ENCODE measurements at regions not wholly inside any gene's neighbourhood (a gene's known extent, or its start where the extent isn't known, plus 50 kb on each side); places are given as distances from the start of the nearest gene placed in this dataset.
"Not testable (repeated sequence)": the region's sequence is repeated elsewhere in the genome, so short reads cannot be mapped to it uniquely, and the experiment has no call there.

DNA sequence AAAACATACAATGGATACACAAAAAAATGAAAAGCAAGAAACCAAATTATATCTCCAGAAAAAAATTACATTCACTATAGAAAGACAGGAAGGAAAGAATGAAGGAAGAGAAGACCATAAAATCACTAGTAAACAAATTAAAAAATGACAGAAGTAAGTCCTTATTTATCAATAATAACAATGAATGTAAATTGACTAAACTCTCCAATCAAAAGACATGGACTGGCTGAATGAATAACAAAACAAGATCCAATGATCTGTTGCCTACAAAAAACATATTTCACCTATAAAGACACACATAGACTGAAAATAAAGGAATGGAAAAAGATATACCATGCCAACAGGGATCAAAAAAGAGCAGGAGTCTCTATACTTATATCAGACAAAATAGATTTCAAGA lies 203.2 kb upstream of the F9 start:
- no peaks in the 10 kb centered on the region for H3K4me1 ChIP-seq (ENCODE audit: insufficient read depth, low read length)

DNA sequence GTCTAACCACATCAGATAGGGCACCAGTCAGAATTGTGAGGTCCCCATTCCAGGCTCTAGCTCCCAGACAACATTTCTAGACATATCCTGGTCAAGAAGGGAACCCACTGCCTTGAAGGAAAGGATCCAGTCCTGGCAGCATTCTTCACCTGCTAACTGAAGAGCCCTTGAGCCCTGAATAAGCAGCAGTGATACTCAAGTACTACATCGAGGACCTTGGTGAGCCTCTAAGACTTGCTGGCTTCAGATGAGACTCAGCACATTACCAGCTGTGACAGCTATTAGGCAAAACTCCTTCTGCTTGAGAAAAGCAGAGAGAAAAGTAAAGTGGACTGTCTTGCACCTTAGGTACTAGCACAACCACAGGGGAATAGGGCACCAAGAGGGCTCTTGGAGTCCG lies 205.8 kb upstream of the F9 start:
- H3K9me3 ChIP-seq (ENCODE audit: control insufficient read depth, insufficient read depth, low read length): peaks cover 2% of the 10 kb centered on the region
- H3K9ac ChIP-seq (ENCODE audit: low read depth, low read length): no peak overlapping the region
- no peaks in the 10 kb centered on the region for H3K4me1 ChIP-seq (ENCODE audit: insufficient read depth, low read length)
- no peaks in the 10 kb centered on the region for H3K36me3 ChIP-seq (ENCODE audit: insufficient read depth, low read length)

More for the DNA sequence above, 203.2 kb upstream of the F9 start:
- Histone ChIP-seq H3K9me3 (ENCODE audit: control insufficient read depth, insufficient read depth, low read length) (peaks cover 2% of the 10 kb centered on the region), H3K9ac (ENCODE audit: low read depth, low read length) (no peak overlapping the region), H3K36me3 (ENCODE audit: insufficient read depth, low read length) (no peaks in the 10 kb centered on the region)

DNA sequence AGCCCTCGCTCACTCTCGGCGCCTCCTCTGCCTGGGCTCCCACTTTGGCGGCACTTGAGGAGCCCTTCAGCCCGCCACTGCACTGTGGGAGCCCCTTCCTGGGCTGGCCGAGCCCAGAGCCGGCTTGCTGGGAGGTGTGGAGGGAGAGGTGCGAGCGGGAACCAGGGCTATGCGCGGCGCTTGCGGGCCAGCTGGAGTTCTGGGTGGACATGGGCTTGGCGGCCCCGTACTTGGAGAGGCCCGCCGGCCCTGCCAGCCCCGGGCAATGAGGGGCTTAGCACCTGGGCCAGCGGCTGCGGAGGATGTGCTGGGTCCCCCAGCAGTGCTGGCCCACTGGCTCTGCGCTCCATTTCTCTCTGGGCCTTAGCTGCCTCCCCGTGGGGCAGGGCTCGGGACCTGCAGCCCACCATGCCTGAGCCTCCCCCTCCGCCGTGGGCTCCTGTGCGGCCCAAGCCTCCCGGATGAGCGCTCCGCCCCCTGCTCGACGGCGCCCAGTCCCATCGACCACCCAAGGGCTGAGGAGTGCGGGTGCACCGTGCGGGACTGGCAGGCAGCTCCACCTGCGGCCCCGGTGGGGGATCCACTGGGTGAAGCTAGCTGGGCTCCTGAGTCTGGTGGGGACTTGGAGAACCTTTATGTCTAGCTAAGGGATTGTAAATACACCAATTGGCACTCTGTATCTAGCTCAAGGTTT lies 209.7 kb upstream of the F9 start:
- H3K9me3 ChIP-seq (ENCODE audit: control insufficient read depth, insufficient read depth, low read length); H3K9ac ChIP-seq (ENCODE audit: low read depth, low read length); H3K4me1 ChIP-seq (ENCODE audit: insufficient read depth, low read length); H3K36me3 ChIP-seq (ENCODE audit: insufficient read depth, low read length): not testable (repeated sequence)

DNA sequence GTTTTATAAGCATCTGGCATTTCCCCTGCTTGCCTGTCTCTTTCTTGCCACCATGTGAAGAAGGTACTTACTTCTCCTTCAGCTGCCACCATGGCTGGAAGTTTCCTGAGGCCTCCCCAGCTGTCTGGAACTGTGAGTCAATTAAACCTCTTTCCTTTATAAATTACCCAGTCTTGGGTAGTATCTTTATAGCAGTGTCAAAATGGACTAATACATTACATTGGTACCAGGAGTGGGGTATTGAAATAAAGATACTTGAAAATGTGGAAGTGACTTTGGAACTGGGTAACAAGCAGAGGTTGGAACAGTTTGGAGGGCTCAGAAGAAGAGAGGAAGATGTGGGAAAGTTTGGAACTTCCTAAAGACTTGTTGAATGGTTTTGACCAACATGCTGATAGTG lies 223.9 kb upstream of the F9 start:
- H3K36me3 ChIP-seq (ENCODE audit: insufficient read depth, low read length); H3K9ac ChIP-seq (ENCODE audit: low read depth, low read length); H3K4me1 ChIP-seq (ENCODE audit: insufficient read depth, low read length); H3K9me3 ChIP-seq (ENCODE audit: control insufficient read depth, insufficient read depth, low read length): not testable (repeated sequence)

DNA sequence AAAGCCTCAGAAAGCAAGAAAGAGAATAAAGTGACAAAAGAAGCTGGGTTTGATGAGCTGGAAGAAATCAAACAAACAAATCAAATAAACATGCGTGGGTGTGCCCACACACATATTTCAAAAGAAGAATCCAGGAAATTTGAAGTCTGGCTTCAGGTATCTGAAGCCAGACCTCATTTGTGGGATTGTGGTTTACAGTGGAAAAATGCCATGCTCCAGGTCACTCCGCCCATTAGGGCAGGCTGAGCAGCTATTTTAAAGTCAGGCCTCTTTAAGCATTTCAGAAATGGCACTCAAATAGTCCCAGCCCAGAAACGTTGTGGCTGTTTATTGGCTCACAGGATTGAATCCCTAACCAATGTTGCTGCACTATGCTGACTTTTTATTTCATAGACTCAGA lies 226.1 kb upstream of the F9 start:
- Histone ChIP-seq H3K36me3 (ENCODE audit: insufficient read depth, low read length) (no peaks in the 10 kb centered on the region), H3K9ac (ENCODE audit: low read depth, low read length) (no peak overlapping the region)

DNA sequence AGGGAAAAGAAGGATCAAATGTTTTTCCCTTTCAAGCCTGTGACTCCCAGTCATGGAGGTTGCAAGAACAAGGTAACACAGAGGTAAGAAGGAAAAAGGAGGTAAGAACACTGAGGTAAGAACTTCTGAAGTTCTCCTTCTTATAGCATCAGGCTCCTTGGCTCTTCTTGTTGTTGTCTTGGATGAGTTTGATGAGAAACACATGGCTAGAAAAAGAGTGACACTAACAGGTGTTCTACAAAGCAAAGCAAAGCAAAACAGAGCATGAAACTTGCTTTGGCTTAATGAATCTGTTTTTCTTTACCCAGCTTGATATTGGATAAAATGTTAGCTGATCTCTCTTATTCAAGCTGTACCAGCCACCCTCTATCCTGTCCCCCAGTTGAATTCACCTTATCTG lies 231.2 kb upstream of the F9 start:
- Histone ChIP-seq H3K9me3 (ENCODE audit: control insufficient read depth, insufficient read depth, low read length) (no peaks in the 10 kb centered on the region), H3K4me1 (ENCODE audit: insufficient read depth, low read length) (no peaks in the 10 kb centered on the region; the same call in 1 of the 2 replicates), H3K9ac (ENCODE audit: low read depth, low read length) (no peak overlapping the region), H3K36me3 (ENCODE audit: insufficient read depth, low read length) (no peaks in the 10 kb centered on the region)

More for the DNA sequence above, 226.1 kb upstream of the F9 start:
- peaks cover 9% of the 10 kb centered on the region for H3K9me3 ChIP-seq (ENCODE audit: control insufficient read depth, insufficient read depth, low read length)
- H3K4me1 ChIP-seq (ENCODE audit: insufficient read depth, low read length): no peaks in the 10 kb centered on the region; the same call in 1 of the 2 replicates

DNA sequence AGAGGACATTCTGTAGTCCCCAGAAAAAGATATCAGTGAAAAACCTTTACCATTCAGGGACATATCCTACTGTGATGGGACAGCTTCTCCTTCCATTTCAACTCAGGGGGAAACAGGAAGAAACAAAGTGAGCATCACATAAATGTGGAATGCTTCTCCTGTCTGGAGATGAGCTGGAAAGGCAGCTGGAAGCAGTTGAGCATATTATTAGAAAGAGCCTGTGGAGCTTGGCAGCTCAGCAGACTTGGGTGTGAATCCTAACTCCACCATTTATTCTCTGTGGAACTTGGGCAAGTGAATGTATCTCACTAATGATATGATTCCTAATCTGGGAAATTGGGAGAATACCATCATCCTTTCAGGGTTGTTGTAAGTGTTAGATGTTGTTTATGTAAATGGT lies 232.1 kb upstream of the F9 start:
- Histone ChIP-seq H3K36me3 (ENCODE audit: insufficient read depth, low read length) (no peaks in the 10 kb centered on the region), H3K9me3 (ENCODE audit: control insufficient read depth, insufficient read depth, low read length) (no peaks in the 10 kb centered on the region), H3K9ac (ENCODE audit: low read depth, low read length) (no peak overlapping the region), H3K4me1 (ENCODE audit: insufficient read depth, low read length) (no peaks in the 10 kb centered on the region; the same call in 1 of the 2 replicates)

DNA sequence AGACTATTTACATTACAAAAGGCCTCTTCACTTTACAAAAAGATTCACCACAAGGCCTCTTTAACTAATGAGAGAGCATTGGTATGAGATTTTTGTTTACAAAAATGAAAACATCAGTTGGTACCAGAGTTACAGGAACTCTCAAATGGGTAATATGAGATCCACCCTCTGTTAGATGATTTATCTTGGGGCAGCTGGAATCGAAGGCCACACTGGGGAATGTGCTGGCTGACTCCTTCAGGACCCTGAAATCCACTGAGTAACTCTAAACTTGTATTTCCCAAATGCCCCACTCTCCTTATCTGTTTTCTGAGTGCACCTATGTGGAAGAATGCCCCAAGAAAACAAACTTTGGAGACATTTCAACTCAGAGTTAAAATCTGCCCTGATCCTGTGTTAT lies 232.9 kb upstream of the F9 start:
- H3K36me3 ChIP-seq (ENCODE audit: insufficient read depth, low read length): no peaks in the 10 kb centered on the region
- H3K9me3 ChIP-seq (ENCODE audit: control insufficient read depth, insufficient read depth, low read length): no peaks in the 10 kb centered on the region
- no peak overlapping the region for H3K9ac ChIP-seq (ENCODE audit: low read depth, low read length)
- H3K4me1 ChIP-seq (ENCODE audit: insufficient read depth, low read length): no peaks in the 10 kb centered on the region; the same call in 1 of the 2 replicates

DNA sequence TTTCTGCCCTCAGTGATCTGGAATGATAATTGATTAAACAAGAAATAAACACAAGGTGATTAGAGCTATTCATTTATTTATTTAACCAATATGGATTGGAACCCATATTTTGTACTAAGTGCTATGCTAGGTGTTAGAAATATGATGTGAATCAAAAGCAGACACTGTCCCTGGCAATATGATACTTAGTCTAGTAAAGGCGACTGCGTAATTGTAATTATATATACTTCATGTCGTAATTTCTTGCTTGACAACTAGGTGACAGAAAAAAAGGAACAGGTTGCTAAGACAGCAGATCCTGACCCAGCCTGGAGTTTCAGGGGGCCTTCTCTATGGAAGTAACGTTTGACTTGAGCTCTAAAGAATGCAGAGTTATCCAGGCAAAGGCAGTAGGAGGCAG lies 236.5 kb upstream of the F9 start:
- Histone ChIP-seq H3K36me3 (ENCODE audit: insufficient read depth, low read length) (no peaks in the 10 kb centered on the region), H3K9me3 (ENCODE audit: control insufficient read depth, insufficient read depth, low read length) (no peaks in the 10 kb centered on the region), H3K4me1 (ENCODE audit: insufficient read depth, low read length) (peaks cover 4% of the 10 kb centered on the region; the same call in 1 of the 2 replicates), H3K9ac (ENCODE audit: low read depth, low read length) (no peak overlapping the region)

DNA sequence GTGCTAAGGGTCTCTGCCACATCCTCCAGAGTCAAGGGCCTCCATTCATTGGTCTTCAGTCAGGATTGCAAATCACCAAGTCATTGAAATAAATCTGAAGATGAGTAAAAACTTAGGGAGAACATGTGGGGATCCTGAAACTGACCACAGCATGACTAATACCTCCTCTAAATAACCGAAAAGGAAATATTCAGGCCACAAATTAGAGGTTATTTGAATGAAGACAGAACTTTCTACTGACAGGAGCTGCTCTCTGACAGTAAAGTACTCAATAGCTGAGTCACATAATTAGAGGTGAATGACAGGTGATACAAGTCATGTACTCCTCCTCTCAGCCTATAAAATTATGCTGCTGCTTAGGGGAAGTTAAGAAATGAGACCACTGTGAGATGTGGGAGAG lies 240.2 kb upstream of the F9 start:
- Histone ChIP-seq H3K9ac (ENCODE audit: low read depth, low read length) (no peak overlapping the region), H3K9me3 (ENCODE audit: control insufficient read depth, insufficient read depth, low read length) (no peaks in the 10 kb centered on the region), H3K4me1 (ENCODE audit: insufficient read depth, low read length) (peaks cover 4% of the 10 kb centered on the region; the same call in 1 of the 2 replicates), H3K36me3 (ENCODE audit: insufficient read depth, low read length) (no peaks in the 10 kb centered on the region; the same call in 1 of the 2 replicates)

DNA sequence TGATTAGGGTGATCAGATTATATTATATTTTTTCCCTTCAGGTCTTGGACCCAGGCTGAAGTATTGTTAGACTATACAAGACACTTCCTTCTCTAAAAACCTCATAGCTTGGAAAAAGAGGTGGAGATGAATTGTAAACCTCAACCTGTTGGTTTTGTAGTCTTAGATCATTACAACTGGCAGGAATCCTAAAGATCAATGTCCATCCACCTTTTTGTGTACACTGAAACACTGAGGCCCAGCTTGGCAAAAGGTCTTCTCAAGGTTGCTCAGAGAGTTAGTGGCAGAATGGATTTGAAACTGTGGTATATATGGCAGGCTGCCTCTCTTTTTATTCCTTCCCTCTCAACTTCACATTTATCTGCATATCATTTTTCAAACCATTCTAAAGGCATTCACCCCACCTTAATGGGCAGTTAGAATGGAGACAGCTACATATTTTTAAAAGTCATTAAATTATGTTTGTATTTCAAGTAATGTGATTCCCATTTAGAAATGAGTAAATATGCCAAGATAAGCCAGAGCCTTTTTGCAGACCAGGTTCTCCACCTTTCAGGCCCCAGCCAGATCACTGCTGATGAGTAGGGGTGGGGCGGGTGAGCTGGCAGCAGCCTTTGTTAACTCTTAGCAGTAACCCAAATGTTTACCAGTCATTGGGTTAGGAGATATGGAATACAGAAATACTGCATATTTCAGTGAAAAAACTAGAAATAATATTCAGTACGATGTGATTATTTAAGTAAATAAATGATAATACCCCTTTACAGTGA lies 243.2 kb upstream of the F9 start:
- no peaks in the 10 kb centered on the region for H3K9me3 ChIP-seq (ENCODE audit: control insufficient read depth, insufficient read depth, low read length)
- peaks cover 4% of the 10 kb centered on the region; the same call in 1 of the 2 replicates for H3K4me1 ChIP-seq (ENCODE audit: insufficient read depth, low read length)
- H3K36me3 ChIP-seq (ENCODE audit: insufficient read depth, low read length): no peaks in the 10 kb centered on the region; the same call in 1 of the 2 replicates
- no peak overlapping the region for H3K9ac ChIP-seq (ENCODE audit: low read depth, low read length)

DNA sequence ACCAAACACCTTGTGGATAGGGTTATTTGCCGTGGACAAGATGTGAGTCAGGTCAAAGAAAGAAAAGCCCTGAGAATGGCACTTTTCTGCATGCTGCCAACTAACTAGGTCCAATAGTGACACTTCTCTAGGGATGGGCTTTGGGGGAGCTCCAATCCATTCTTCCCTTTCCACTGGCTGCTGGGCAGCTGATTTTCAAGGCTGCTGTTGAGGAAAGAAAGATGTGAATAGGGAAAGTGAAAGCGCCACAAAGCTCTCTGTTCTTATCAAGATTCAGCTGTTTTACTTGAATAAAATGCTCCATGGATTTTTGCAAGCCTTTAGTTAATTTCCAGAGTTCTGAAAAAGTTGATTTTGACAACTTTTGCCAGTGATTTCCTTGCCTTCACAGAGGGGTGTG lies 244.2 kb upstream of the F9 start:
- Histone ChIP-seq H3K4me1 (ENCODE audit: insufficient read depth, low read length) (no peaks in the 10 kb centered on the region), H3K9ac (ENCODE audit: low read depth, low read length) (no peak overlapping the region), H3K36me3 (ENCODE audit: insufficient read depth, low read length) (no peaks in the 10 kb centered on the region; the same call in 1 of the 2 replicates), H3K9me3 (ENCODE audit: control insufficient read depth, insufficient read depth, low read length) (no peaks in the 10 kb centered on the region)

DNA sequence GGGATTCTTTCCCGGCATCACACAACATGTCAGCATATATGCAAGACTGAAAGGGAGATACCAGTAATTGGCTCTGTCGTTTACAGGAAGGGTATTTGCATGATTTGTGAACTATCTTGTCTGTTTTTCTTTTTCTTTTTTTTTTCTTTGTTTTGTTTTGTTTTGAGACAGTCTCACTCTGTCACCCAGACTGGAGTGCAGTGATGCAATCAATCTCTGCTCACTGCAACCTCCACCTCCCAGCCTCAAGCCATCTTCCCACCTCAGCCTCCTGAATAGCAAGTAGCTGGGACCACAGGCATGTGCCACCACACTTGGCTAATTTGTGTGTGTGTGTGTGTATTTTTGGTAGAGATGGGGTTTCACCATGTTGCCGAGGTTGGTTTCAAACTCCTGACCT lies 262.7 kb upstream of the F9 start:
- Histone ChIP-seq H3K9me3 (ENCODE audit: control insufficient read depth, insufficient read depth, low read length) (no peaks in the 10 kb centered on the region), H3K9ac (ENCODE audit: low read depth, low read length) (no peak overlapping the region), H3K4me1 (ENCODE audit: insufficient read depth, low read length) (peaks cover 4% of the 10 kb centered on the region; the same call in 1 of the 2 replicates), H3K36me3 (ENCODE audit: insufficient read depth, low read length) (no peaks in the 10 kb centered on the region)

DNA sequence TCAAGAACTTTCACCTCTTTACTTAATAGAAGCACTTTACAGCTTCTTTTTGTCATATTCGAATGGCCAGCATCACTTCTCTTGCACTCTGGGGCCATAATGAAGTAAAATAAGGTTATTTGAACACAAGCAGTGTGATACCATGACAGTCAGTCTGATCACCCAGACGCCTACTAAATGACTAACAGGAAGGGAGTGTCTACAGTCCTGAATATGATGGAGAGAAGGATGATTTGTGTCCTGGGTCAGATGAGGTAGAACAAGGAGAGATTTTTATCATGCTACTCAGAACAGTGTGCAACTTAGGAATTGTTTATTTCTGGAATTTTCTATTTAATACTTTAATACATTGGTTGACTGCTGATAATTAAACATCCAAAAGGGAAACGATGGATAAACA lies 284.2 kb upstream of the F9 start:
- H3K36me3 ChIP-seq (ENCODE audit: insufficient read depth, low read length): no peaks in the 10 kb centered on the region
- H3K4me1 ChIP-seq (ENCODE audit: insufficient read depth, low read length): no peaks in the 10 kb centered on the region
- H3K9ac ChIP-seq (ENCODE audit: low read depth, low read length): no peak overlapping the region
- no peaks in the 10 kb centered on the region for H3K9me3 ChIP-seq (ENCODE audit: control insufficient read depth, insufficient read depth, low read length)

DNA sequence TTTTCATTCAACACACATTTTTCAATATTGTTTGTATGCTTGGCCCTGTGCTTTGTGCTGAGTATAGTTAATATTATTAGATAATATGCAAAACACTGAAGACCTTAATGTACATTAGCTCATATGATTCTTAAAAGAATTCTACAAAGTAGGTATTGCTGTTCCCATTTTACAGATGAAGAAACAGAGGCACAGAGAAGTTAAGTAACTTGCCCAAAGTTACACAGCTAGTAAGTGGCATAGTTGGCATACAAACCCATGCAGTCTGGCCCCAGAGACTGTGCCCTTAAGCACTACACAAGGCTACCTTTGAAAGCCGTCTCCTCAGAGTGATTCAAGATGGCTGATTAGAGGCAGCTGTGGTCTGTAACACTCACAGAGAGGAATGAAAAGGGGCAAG lies 293.4 kb upstream of the F9 start:
- H3K9ac ChIP-seq (ENCODE audit: low read depth, low read length): no peak overlapping the region
- H3K9me3 ChIP-seq (ENCODE audit: control insufficient read depth, insufficient read depth, low read length): peaks cover 3% of the 10 kb centered on the region
- H3K36me3 ChIP-seq (ENCODE audit: insufficient read depth, low read length): no peaks in the 10 kb centered on the region

More for the DNA sequence above, 293.4 kb upstream of the F9 start:
- no peaks in the 10 kb centered on the region for H3K4me1 ChIP-seq (ENCODE audit: insufficient read depth, low read length)

All from ES-I3 (cell line).